ENCODE measurements at regions not wholly inside any gene's neighbourhood (a gene's known extent, or its start where the extent isn't known, plus 50 kb on each side); places are given as distances from the start of the nearest gene placed in this dataset.

DNA sequence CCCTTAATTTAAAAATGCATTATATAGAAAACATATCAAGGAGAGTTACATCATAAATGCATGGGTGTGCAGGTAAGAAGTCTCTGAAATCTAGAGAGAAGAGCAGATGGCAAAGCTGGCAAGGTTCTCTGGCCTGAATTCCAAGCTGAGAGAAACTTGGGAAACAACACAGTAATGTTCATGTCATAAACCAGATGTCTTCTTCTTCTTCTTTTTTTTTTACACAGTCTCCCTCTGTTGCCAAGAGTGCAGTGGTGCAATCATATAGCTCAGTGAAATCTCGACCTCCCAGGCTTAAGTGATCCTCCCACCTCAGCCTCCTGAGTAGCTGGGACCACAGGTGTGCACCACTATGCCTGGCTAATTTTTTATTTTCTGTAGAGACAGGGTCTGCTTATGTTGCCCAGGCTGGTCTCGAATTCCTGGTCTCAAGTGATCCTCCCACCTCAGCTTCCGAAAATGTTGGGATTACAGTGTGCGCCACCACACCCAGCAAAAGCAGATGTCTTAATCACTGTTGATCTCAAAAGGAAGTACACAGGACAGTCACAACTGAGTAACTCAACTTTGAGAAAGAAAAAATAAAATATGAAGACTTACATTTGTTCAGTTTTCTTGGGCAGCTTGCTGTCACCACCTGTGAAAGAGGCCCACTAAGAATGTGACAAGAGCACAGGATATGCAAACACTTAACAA, 77.3 kb downstream of the DNAAF9 start:
- no peak overlapping the region for H3K27ac Mint-ChIP-seq
- CTCF ChIA-PET, result no interaction called here
- peaks cover 24% of the 10 kb centered on the region for H3K36me3 Mint-ChIP-seq (ENCODE audit: low read depth)
- no peaks in the 10 kb centered on the region for H3K9me3 Mint-ChIP-seq
- H3K27me3 Mint-ChIP-seq, result no peaks in the 10 kb centered on the region
- intact Hi-C loops (cut with micrococcal nuclease), result no loop called here
- POLR2A ChIA-PET, result no interaction called here
- no peak for TF ChIP-seq CTCF (IDR thresholded peaks at IDR 0.05)
- DNase-seq, result no peak
- no peak overlapping the region for H3K4me3 Mint-ChIP-seq
- no peak for ATAC-seq (ENCODE audit: low read depth)
- H3K4me1 Mint-ChIP-seq, result no peaks in the 10 kb centered on the region

DNA sequence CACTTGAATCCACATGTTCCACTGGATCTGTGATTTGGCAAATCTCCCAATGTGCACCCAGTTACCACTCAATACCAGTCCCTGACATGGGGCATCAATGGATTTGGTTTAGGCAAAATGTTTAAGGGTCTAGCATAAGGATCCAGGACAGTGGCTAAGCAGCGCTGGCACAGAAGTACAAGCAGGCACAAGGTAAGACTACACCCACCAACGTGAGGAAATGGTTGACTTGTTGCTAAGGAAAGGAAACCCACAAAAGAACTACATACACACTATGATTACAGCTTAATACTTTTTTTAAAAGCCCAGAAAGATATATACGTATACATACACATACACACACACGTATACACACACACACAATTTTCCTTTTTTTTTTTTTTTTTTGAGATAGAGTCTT, 79.0 kb downstream of the DNAAF9 start:
- peaks cover 23% of the 10 kb centered on the region for H3K36me3 Mint-ChIP-seq (ENCODE audit: low read depth)
- no peak for TF ChIP-seq CTCF (IDR thresholded peaks at IDR 0.05)
- no peak overlapping the region for H3K27ac Mint-ChIP-seq
- DNase-seq, result no peak
- no peaks in the 10 kb centered on the region for H3K4me1 Mint-ChIP-seq
- no peak for ATAC-seq (ENCODE audit: low read depth)
- H3K27me3 Mint-ChIP-seq, result no peaks in the 10 kb centered on the region
- CTCF ChIA-PET, result no interaction called here
- no peak overlapping the region for H3K4me3 Mint-ChIP-seq
- intact Hi-C loops (cut with micrococcal nuclease), result no loop called here
- POLR2A ChIA-PET, result no interaction called here
- no peaks in the 10 kb centered on the region for H3K9me3 Mint-ChIP-seq

DNA sequence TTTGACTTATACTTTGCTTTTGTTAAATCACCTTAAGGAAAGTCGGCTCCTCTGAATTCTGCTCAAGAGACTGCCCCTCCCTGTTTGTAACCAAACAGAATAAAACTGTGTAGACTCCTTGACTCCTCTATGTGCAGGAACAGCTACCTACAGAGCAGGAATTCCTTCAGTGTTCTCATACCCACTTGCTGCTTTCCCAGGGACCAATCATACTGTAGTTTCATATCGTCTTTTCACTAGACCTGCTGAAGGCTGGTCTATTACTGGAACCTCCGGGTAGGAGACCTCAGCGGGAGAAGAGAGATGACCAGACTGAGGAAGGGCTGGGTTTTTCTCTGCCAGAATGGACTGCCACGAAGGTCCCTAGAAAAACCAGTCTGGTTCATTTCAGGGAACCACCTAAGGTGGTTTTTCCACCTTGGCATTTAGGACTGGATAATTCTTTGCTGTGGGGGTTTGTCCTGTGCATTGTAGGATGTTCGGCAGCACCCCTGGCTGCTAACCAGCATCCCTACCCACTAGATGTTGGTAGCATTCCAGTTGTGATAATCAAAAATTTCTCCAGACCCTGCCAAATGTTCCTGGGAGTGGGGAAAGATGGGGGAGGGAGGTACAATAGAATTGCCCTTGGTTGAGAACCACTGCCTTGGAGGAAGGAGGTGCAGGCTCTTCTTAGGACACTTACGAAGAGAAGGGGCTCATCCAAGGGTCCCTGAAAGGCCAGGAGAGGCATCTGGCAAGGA, 80.5 kb downstream of the DNAAF9 start:
- TF ChIP-seq CTCF (IDR thresholded peaks at IDR 0.05), result no peak
- H3K27me3 Mint-ChIP-seq, result no peaks in the 10 kb centered on the region
- peaks cover 17% of the 10 kb centered on the region for H3K36me3 Mint-ChIP-seq (ENCODE audit: low read depth)
- DNase-seq (no peak), ATAC-seq (ENCODE audit: low read depth) (no peak)
- ChIA-PET POLR2A (no interaction called here), CTCF (no interaction called here)
- intact Hi-C loops (cut with micrococcal nuclease), result no loop called here
- no peaks in the 10 kb centered on the region for H3K9me3 Mint-ChIP-seq
- H3K4me1 Mint-ChIP-seq, result no peaks in the 10 kb centered on the region
- H3K27ac Mint-ChIP-seq, result no peak overlapping the region
- H3K4me3 Mint-ChIP-seq, result no peak overlapping the region

DNA sequence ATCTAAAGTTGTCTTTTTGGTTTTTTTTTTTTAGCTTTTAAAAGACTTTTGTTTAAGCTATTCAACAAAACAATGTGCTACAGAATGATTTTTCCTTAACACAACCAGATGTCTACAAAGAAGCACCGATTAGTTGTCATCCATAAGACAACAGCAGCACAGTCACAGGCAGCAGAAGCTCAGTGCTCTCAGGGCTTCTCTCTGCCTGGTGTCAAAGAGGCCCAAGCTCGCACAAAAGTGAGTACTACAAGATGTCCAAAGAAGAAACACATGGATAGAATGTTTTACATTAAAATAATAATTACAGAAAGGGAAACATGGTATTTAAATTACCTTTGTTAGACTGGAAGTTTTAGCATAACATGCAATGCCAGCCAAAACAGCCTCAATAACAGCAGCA, 81.6 kb downstream of the DNAAF9 start:
- POLR2A ChIA-PET, result no interaction called here
- Mint-ChIP-seq H3K27ac (no peak overlapping the region), H3K4me1 (no peaks in the 10 kb centered on the region), H3K27me3 (no peaks in the 10 kb centered on the region), H3K36me3 (ENCODE audit: low read depth) (peaks cover 15% of the 10 kb centered on the region), H3K9me3 (no peaks in the 10 kb centered on the region), H3K4me3 (no peak overlapping the region)
- ATAC-seq (ENCODE audit: low read depth) (no peak), DNase-seq (no peak)
- CTCF ChIA-PET, result no interaction called here
- no peak for TF ChIP-seq CTCF (IDR thresholded peaks at IDR 0.05)
- intact Hi-C loops (cut with micrococcal nuclease), result no loop called here

GRCh38 chr20:3323398-3323797, 84.1 kb downstream of the DNAAF9 start:
- H3K4me3 Mint-ChIP-seq, result no peak overlapping the region
- no peaks in the 10 kb centered on the region for H3K4me1 Mint-ChIP-seq
- no peaks in the 10 kb centered on the region for H3K9me3 Mint-ChIP-seq
- no peak for TF ChIP-seq CTCF (IDR thresholded peaks at IDR 0.05)
- ChIA-PET POLR2A (no interaction called here), CTCF (no interaction called here)
- intact Hi-C loops (cut with micrococcal nuclease), result no loop called here
- DNase-seq, result no peak
- H3K27ac Mint-ChIP-seq, result no peak overlapping the region
- ATAC-seq (ENCODE audit: low read depth), result no peak
- peaks cover 12% of the 10 kb centered on the region for H3K36me3 Mint-ChIP-seq (ENCODE audit: low read depth)
- H3K27me3 Mint-ChIP-seq, result no peaks in the 10 kb centered on the region

Measured in activated B cell treated with CpG ODN at 0.5 μM for 24 hours (primary cell).